Gastroesophageal sphincter (tissue), 3 donors: ENCODE measurements at regions not wholly inside any gene's neighbourhood (a gene's known extent, or its start where the extent isn't known, plus 50 kb on each side); places are given as distances from the start of the nearest gene placed in this dataset.

Experiments
- CTCF ChIP-seq, 4 experiments: fragments of 200-600 bp in 2 of 4; fragments of 450-650 bp in 2 of 4; sonication (generic) in 1 of 4; IDR thresholded peaks; one replicate each; pipeline ENCODE4 v1.5.1; 2017 to 2019; ENCODE audit warnings: antibody characterized with exemption in 4 of 4, mild to moderate bottlenecking in 2 of 4, moderate library complexity in 2 of 4
- POLR2A ChIP-seq, 2 donors: fragments of 450-650 bp; IDR thresholded peaks; one replicate each; pipeline ENCODE4 v1.6.1; 2017; ENCODE audit warnings: antibody characterized with exemption in 2 of 2, mild to moderate bottlenecking in 2 of 2, moderate library complexity in 1 of 2

- TF ChIP-seq CTCF (IDR thresholded peaks at IDR 0.05): no peak
- TF ChIP-seq POLR2A (IDR thresholded peaks at IDR 0.05): no peak
These were observed 424.8 kb downstream of the HRH4 start for GRCh38 chr18:24885276-24885675.
